NCI-H146 treated with DMSO at 0.1 percent for 48 hours (cell line): ENCODE measurements at regions not wholly inside any gene's neighbourhood (a gene's known extent, or its start where the extent isn't known, plus 50 kb on each side); places are given as distances from the start of the nearest gene placed in this dataset.
"Not testable (repeated sequence)": the region's sequence is repeated elsewhere in the genome, so short reads cannot be mapped to it uniquely, and the experiment has no call there.

ENCODE experiments used
- DNase-seq: peaks from one replicate; lab custom pipeline; 2025; ENCODE audit not compliant: unreplicated experiment; lab: John Stamatoyannopoulos, UW

DNA sequence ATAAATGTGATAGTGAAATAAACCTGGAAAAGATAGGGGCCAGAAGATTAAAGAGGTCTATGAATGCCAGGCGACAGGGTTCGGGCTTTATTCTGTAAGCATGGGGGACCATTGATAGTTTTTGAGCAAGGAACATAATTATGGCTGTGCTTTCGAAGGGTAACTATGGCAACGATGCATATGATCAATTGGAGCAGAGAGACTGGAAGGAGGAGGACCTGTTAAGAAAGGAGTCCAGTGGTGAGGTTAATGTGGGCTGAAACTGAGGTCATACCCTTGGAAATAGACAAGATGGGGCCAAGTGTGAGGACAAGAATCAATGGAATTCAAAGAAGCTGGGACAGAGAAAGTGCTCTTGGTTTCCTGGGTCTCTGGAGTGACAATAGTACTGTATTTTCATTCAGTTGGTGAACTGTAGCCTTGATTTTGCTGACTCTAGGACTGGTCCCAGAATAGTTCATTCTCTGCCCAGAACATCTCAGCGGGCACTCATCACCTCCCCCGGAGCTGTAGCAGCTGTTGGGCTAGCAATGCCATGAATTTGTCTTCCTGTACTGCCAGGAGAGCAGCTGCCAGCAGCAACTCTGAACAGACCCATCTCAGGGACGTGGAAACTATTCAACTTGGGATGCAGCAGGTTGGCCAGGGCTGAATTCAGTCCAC, 108.4 kb downstream of the SRGAP2 start:
- not testable (repeated sequence) for DNase-seq

DNA sequence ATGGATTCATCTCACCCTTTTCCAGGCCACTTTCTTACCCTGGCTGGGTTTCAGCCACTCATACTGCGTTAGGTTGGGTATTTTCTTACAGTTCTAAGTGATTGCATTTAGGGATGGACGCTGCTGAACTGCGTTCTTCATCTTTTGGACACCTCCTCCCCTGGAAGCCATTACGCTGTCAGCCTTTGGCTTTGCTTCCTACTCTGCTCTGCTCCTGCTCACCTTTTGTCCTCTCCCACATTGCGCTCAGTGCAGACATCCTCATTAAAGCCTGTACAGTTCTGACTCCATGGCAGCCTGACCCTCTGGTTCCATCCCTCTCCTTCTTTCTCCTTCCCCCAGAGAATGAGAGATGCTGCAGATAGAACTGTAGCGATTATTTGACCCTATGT, 108.9 kb downstream of the SRGAP2 start:
- not testable (repeated sequence) for DNase-seq

DNA sequence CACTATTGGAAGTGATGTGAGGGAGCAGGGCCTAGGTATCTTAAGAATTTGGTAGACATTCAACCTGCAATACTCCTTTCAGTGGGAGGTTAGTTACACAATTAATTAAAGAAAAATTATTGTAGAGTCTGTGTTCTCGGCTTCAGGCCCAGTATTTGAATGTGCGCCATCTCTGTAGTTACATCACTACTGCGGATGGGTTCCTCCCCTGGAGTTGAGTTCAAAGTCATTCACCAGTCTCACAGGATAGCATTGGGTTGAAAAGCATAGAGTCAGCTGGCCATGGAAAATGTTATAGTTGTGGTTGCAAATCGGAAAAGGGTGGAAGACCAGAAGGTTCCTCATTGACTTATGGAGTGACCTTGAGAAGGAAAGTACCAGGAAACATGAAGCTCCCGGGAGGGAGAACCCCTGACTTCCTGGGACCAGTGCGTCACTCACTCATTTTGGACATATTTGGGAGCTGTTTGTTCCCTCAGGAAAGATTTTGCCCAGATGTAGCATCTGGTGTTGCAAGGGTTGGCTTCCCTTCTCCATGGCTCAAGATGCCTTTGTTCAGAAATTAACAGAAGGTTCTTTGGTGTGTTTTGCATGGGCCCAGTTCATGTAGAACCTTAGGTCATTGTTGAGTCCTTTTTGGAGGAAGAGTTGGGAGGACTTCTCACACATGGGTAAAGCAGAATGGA, 111.8 kb downstream of the SRGAP2 start:
- not testable (repeated sequence) for DNase-seq

DNA sequence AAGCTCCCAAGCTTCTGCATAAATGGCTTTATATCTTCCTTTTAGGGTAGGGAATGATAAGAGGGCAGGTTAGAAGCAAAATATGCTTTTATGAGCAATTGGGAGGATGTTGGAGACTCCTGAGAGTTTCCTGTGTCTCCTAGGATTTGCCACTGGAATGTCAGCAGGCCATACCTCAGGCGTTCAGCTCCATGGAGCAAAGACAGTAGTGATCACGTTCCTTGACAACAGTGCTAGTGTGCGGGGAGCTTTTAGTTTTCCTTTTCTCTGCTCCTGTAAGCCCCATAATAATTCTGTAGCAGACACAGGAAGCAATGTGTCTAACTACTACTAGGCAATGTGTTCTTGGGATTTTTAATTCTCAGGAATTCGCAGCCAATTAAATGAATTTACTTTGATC, 113.6 kb downstream of the SRGAP2 start:
- DNase-seq: not testable (repeated sequence)

- DNase-seq: not testable (repeated sequence)
Observed at GRCh38 chr1:206317878-206318514, 114.7 kb downstream of the SRGAP2 start.

DNA sequence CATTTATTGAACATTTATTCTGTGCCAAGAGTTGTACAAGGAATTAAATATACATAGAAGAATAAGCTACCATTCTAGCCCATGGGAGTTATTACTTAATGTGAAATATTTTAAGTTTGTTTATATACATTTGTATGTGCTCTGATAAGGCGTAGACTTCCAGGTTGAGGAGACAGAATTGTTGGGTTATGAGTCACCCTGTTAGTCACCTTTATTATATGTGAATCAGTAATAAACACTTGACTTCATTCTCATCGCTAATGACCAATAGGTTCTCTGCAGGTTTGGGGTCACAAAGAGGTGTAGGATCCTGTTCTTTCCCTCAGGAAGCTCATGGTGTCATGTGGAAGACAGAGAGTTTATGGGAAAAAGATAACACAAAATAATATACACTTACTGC, 116.9 kb downstream of the SRGAP2 start:
- not testable (repeated sequence) for DNase-seq

DNA sequence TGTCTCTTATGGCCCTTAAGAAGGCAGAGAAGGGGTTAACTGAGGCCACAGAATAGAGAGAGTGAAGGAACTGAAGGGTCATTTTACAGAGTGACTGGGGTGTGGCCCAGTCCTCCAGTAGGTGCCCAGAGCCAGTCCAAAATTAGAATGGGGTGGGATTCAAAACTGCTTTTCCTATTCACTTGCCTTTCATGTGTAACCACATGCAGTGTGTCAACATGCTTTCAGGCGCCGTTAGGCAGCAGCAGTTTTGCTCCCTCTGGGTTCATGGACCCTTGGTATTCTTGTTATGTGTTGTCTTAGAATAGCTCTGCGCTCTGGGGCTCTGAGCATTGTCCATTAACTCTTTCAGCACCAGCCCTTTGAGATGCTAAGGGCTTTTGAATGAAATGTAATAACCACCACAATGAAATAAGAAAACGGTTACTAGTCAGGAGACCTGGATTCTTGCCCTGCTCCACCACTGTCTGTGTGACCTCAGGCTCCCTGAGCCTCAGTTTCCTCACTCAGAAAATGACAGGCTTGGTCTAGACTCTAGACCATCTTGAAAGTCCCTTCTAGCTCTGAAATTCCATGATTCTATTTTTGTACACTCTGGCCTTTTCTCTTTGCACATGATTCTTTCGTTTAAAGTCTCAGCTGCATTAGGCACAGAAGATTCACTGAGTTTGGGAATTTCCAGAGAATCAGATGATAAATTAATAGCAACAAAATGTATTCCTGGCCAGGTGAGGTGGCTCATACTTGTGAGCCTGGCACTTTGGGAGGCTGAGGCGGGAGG, 123.0 kb downstream of the SRGAP2 start:
- DNase-seq: not testable (repeated sequence)

DNA sequence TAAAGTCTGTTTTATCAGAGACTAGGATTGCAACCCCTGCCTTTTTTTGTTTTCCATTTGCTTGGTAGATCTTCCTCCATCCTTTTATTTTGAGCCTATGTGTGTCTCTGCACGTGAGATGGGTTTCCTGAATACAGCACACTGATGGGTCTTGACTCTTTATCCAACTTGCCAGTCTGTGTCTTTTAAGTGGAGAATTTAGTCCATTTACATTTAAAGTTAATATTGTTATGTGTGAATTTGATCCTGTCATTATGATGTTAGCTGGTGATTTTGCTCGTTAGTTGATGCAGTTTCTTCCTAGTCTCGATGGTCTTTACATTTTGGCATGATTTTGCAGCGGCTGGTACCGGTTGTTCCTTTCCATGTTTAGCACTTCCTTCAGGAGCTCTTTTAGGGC, 128.3 kb downstream of the SRGAP2 start:
- DNase-seq: not testable (repeated sequence)

- DNase-seq: not testable (repeated sequence)
Observed at GRCh38 chr1:206333316-206333715, 130.0 kb downstream of the SRGAP2 start.

GRCh38 chr1:206333897-206334296, 130.6 kb downstream of the SRGAP2 start:
- not testable (repeated sequence) for DNase-seq

DNA sequence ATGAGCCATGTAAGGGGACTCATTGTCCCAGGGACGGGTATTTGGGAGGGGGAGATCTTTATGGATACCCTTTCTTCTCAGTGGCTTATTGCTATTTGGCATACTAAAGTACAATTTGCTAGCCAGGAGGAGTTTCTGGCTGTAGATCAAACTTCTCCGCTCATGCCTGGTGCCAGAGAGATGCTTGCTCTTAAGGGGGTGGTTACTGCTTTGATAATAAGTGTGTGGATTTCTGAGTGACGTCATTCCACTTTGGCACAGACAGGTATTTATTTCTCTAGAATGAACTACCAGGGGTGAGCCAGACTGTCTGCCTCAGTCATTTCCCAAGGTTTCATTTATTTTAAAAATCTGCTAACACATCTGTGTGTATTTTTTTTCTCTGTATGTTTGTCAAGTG, 131.1 kb downstream of the SRGAP2 start:
- not testable (repeated sequence) for DNase-seq

- not testable (repeated sequence) for DNase-seq
Observed at GRCh38 chr1:206335162-206335561, 131.8 kb downstream of the SRGAP2 start.

GRCh38 chr1:206335875-206336846, 132.8 kb downstream of the SRGAP2 start:
- DNase-seq: not testable (repeated sequence)

DNA sequence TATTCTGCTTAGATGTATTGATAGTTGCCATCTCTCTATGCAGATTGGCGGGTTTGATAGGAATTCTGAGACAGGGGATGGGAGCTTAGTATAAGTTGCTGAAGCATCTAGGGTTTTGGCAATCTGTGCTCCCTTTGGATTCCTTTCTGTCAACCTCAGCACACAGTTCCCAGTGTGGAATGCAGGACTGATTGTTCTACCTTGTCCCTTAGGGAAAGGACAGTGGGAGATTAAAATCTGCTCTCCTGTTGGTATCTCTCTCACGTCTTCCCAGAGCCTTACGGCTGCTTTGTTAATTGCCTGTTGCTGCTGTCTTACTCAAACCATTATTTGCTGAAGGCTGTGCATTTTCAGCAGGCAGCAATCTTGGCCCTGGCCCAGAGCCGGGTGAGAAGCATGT, 133.3 kb upstream of the IKBKE start:
- DNase-seq: not testable (repeated sequence)

DNA sequence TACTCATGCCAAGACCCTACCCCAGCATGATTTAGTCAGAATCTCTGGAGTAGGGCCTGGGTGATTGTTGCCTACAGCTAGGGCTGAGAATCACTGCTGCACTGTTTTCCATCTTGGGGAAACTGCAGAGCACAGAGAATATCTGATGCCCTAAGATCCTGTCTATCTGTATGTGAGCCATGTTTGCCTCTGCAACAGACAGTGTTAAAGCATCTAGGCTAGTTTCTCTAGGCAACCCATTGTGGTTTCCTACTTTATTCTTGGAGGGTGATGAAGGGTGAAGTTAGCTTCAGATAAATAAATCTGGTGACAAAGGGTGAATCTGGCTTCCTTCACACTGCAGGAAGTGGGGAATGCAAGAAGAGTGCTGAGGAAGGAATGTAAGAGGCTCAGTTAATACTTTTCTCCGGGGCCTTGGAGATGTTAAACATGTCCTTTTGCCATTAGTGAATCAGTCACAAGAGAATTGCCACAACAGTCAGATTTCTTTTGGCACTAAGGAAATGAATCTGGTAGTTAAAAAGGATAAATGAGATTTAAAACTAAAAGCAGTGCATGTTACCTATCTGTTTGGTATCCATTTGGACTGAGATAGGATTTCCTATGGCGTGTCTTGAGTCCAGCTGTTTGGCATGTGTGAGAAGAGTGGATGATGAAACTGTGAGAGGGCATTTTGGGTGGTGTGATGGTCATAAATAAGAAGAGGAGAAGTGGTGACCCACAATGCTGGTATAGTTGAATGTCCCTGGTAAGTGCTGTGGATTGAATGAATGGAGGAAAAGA, 119.6 kb upstream of the IKBKE start:
- not testable (repeated sequence) for DNase-seq

- peak; percentile 4 for DNase-seq
Observed at GRCh38 chr1:206351276-206352052, 118.8 kb upstream of the IKBKE start.

DNA sequence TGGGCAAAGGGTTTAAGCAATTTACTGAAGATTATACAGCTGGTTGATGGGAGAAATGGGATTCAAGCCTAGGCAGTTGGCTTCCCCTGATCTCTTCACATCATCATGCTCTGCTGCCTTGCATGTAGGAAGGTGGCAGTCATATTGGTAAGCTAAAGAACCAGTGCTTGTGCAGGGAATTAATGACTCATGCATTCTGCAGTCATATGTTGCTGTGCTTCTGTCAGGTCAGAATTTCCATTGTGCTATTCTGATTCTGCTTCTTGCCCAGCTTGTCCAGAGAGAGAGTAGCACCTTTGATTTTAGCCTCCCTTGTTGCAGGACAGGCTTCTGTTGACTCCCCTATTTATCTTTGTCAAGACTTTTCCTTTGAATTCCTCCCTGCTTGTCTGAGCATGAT, 114.0 kb upstream of the IKBKE start:
- DNase-seq: not testable (repeated sequence)

- not testable (repeated sequence) for DNase-seq
Observed at GRCh38 chr1:206357962-206358361, 112.3 kb upstream of the IKBKE start.

- not testable (repeated sequence) for DNase-seq
Observed at GRCh38 chr1:206358771-206359170, 111.5 kb upstream of the IKBKE start.
